GM21717 (cell line): ENCODE measurements at regions not wholly inside any gene's neighbourhood (a gene's known extent, or its start where the extent isn't known, plus 50 kb on each side); places are given as distances from the start of the nearest gene placed in this dataset.

ENCODE experiments used
- ATAC-seq: cut with Tn5 transposase; IDR thresholded peaks from one replicate; pipeline ENCODE4 v1.9.1; 2021; ENCODE audit warnings: mild to moderate bottlenecking, moderate library complexity; ENCODE audit not compliant: unreplicated experiment

DNA sequence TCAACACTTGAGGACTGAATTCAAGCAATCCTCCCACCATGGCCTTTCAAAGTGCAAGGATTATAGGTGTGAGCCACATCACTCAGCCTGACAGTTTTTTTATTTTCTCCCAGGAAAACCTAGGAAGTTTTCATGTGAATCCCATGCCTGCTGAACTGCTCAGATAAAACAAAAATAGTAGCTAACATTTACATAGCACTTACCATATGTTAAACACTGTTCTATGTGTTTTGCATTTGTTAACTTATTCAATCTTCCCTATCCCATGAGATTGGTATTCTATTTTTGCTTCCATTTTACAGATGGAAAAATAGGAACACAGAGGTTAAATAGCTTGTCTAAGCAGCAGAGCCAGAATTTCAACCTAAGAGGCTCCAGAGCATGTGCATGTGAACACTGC lies 157.4 kb upstream of the KCTD1 start:
- ATAC-seq, result no peak

DNA sequence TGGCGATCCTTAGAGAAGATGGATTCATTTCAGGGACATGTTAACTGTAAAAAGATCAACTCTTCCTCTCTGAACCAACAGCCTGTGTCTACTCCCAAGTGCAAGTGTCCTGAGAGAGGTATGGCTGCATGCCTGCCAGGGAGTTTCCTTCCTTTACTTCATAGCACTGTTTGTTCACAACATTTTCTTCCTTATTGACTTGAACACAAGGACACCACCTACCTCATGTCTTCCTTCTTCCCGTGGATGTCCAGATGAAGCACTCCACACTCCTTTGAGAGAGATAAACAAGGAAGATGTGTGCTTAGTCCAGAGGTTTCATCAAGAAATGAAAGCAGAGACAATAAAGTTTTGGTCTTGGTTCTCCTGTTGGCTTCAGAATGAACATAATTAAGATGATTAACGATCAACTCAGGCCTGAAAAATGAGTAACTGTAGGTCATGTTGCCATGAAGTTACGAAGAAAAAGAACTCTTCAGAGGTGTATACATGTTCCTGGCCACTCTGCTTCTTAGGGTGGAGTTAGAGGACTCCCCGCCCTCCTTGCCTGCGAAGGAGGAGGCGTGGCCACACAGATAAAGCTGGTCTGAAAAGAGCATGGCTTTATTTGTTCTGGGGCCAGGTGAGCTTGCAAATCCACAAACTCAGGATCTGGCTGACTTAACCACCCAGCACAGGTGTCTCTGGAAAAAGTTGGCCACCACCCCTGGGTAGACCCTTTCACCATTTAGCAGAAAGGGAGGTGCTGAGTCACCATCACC lies 155.0 kb upstream of the KCTD1 start:
- no peak for ATAC-seq

DNA sequence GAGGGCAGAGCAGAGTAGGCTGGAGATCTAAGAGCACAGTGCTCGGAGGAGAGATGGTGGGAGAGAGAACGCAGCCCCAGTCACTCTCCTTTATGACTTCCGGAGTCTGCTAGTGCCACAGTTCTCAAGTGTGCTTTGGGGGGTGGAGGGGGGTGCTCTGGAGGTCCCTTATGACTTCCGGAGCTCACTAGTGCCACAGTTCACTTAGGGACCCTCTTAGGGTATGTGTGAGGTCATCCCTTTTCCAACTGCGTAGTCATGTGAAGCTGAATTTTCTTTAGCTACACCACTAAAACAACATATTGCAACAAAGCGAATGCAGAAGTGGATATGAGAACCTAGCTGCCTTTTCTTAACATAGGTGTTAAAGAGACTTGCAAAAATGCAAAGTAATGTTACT lies 153.7 kb upstream of the KCTD1 start:
- ATAC-seq, result no peak

DNA sequence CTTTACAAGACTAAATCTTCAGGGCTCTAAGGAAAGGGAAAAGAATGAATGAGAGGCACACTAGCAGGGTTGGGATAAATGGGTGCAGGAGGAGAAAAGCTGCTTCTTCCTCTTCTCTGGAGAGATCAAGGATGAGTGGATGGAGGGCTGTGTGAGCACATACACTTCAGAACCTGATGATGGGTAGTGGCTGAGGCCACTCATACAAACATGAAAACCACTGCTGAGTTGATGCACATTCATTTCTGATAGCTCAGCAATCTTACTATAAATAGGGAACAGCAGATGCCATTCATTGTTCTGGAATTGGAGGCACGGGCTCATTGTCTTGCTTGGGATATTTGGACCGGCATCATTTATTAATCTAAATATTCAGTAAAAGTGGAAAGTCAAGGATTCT lies 152.4 kb upstream of the KCTD1 start:
- ATAC-seq, result no peak

DNA sequence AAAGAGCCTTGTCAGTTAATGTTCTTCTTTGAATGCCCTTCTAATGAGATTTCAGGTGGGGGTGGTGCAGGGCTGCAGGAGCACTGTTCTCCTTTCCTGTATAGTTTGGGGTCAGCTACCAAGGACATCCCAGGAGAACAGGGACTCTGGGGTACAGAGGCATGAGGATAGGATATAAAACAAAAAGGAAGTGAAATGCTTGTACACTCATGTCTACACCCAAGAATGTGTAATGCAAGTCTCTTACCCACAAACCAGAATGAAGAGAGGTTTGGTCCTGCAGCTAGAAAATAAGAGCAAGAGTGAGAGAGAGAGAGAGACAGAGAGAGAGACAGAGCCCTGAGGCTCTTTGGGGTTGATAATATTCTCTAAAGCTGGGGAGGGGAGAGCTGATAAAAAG lies 151.8 kb upstream of the KCTD1 start:
- no peak for ATAC-seq

DNA sequence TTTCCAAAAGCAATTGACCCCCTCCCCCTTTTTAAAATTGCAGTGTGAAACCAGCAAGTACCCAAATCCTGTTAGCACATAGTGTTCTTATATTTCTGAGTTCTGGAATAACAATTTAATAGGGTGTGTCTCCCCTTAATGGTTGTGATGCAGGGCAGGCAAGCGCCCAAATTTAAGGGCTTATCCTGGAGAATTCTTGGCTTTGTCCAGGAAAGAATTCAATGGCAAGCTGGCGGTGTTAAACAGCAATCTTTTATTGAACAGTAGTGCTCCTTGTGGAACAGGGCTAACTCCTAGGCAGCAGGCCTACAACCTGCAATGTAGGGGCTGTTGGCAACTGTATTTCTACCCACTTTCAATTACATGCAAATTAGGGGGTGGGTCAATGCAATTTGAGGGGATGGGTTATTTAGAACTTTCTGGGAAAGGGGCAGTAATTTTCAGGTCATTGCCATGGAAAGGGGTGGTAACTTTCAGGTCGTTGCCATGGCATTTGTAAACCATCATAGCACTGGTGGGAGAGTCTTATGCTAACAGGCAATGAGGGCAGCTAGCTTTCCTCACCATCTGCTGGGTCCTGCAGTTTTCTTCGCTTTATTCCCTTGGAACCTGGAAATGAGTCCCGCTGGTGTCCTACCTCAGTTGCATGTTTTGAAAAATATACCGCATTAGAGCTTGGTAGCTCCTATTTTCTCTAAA lies 149.0 kb upstream of the KCTD1 start:
- no peak for ATAC-seq

DNA sequence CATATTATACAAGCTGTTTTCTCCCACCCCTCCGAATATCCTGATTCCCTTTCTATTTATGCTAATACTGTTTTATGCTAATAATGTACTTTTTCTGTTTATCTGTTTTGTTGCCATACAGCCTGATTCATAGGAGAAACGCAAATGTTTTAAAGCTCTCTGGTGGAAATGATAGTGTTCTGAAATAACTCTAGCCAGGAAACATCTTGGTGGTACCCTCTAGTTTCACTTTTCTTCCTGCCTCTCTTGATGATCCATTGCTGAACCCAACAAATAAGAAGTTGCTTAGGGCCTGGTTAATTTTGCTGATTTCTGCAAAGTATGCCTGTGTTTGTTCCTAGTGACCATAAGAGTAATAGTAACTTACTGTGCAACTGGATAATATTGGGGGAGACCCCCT lies 148.4 kb upstream of the KCTD1 start:
- ATAC-seq, result no peak

DNA sequence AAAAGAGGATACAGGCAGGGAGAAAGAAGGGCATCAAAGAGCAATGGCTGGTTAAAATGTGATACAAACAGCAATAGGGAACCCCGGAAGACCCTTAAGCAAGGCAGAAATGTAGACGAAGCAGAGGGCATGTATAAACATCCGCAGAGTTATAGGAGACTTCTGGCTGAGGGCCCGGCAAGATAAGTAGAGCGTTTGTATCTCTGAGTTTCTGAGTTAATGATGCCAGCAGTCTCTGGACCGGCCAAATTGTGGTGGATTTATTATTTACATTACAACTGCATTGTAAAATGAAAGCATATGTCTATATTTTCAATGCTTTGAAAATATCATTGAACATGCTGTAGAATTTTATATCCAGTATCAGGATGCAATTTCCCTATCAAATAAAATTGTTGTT lies 148.0 kb upstream of the KCTD1 start:
- ATAC-seq, result no peak

DNA sequence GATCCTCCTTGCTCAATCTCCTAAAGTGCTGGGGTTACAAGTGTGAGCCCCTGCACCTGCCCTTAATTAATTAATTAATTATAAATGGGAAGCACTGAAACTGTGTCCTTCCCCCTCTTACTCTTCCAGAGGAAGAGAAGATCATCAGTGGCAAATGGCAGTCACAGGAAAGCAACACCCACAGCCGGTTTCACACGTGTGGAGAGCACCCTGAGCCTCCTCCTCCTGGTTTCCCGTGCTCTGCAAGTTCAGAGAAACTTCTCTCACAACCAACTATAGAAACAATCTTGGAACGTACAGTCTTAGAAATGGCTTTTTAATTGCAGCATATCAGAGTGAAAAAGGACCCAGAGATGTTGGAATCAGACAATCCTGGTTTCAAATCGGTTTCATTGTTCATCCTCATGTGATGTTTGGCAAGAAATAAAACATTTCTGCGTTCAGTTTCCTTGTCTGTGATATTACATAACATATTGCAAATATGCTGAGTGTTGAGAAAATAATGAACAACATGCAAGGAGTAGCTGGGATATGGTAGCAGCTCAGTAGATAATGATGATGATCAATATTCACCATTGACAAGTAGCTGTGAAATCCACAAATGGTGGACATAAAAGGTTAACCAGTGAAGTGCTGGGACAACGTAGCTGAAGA lies 141.0 kb upstream of the KCTD1 start:
- no peak for ATAC-seq

DNA sequence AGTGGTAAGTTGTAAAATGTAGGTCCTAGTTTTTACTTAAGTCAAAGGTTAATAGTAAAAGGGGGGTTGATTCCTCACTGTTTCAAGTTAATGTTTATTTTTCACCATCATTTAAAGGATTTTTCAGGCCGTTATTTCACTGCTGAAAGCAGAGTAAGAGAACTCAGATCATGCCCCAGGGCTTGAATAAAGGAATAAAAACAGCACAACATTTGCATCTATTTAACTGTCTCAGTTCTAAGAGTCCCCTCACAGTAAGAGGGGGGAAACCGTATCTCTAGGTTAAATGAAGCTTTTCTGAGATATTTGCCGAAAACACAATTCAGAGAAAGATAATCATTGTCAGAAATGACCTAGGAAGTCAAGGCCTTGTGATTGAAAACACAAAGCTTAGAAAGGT lies 138.2 kb upstream of the KCTD1 start:
- ATAC-seq, result no peak

DNA sequence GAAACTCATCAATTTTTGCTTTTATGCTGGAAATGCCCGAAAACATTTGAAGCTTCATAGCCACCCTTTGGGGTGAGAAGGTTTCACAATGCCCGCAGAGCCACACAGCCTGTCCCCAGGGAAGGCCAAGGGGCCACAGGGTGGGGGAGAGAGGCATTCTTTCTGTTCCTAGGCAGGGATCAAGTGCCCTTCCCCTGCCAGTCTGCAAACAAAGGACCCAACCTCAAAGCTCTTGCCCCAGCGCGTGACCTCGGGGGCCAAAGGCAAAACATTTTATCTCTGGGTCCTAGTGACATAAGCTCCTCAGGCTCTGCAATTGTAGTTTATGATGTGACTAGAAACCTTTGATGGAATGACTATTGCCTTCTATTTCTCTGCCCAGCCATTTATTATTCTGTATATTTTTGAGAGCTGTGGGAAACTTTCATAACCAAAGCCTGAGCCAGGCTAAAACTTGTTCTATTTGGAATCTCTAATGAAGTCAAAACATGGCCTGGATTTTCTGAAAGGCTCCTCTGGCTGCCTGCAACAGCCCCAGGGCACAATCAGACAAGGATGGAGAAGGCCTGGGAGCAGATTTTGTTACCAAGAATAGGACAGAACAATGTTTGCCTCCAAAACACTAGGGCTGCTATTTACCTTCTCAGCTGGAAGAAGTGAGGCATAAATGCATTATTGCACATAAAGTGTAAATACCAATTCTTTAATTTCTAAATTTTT lies 137.2 kb upstream of the KCTD1 start:
- ATAC-seq, result no peak

DNA sequence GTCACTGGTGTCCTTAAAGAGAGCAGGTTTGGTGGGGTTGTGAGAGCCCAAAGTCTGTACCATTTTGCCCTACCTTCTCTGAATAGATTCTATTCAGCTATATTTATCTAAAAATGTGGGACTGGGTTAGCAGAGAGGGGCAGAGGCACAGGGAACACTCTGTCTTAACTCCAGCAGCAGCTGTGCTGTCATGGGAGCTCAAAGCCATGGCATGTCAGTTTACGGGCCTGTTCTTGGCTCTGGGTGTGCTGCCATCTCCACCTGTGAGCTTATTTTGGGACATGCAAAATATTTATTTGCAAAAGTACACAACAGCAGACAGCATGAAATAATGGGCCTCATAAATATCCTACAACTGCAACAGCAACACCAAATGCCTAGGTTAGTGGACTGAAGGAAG lies 129.6 kb upstream of the KCTD1 start:
- ATAC-seq, result no peak

DNA sequence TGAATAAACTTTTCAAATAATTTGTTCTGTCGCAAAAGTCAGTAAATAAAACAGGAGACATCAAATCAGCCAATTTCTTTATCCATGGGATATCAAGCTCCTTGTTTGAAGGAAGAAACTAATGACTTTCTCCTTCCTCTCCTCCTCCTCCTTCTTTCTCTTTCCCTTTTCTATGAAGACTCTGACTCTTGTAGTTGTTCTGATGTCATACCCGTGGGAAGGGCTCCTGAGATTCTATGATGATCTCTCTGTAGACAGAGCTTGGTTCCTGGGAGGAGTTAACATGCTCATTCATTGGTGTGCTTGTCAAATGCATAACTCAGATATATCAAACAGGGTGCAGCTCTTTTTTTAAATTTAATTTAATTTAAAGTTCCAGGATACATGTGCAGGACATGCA lies 118.7 kb upstream of the KCTD1 start:
- no peak for ATAC-seq

DNA sequence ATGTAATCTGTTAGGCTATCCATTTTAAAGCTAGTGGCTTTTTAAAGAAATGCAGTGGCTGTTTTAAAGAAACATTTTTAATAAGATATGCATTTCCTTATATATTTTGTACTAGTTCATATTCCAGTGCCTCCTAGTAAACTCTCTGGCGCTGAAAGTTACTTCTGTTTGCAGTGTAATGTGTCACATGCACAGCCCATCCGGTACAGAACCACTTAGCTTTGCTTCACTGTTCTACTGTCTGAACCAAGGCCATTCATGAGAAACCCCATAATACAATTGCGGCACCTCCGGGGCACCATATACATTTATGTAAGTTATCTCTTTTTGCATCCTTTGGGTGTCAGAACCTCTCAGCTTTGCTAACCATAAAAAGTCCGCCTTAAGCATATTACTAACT lies 114.6 kb upstream of the KCTD1 start:
- ATAC-seq, result no peak

DNA sequence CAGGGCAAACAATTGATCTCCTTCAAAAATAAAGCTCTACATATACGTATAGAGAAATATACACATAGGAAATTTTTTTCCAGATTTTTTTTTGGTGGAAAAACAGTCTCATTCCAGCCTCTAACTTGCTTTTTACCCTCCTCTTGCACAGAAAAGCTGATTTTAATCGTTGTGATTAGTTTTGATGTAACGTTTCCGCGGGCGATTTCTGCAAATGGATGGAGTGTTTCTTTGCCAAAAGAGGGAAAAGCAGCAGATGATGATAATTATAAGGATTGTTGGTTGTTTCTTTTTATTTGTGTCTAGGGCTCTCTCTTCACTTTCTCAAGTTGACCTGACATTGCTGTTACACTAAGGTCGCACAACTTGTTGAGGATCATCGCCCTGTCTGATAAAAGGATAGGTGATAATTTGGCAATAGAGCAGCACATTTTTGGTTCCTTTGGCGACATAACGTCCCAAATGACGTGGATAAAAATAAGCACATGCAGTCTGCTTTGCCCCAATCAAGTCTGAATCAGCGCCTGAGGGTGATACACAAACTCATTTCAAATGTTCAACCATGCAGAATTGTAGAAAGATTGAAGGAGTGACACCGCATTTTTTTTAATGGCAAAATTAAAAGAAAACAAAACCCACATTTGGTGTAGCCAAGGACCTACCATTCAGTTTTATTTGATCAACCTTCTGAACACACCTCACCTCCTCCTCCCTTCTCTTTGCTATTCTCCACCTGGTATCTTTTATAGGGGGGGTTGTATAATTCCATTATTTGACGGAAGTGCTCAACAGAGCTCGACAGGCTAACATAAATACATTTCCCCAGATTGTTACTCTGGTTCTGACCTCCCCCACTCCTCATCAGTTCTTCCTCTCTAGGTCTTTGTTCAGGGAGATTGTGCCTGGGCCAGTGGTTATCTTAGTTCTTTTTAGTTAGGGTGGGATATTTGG lies 109.6 kb upstream of the KCTD1 start:
- no peak for ATAC-seq

DNA sequence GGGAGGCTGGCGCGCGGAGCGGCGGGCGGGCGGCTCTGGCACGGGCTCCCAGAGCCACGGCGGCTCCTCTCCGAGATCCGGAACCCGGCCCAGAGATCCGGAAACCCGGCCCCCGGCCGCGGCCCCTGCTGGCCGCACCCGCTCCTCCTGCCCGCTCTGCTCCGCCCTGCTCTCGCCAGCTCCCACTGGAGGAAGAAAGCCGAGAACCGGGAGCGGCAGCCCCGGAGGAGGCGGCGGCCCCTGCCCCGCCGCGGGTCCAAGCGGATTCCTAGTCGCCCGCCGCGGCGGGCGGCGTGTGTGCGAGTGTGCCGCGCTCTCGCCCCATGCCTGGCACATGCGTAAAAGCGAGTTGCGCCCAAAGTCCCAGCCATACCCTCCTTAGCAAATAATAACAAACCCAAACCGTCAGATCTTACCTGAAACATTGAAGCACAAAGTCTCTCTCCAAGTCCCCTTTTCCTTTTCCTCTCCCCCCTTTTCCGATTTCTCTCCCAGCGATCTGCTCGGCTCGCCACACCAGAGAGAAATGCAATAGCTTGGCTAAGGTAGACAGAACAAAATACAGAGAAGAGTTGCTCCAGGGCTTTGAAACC lies 108.7 kb upstream of the KCTD1 start:
- ATAC-seq, result peak; percentile 73

DNA sequence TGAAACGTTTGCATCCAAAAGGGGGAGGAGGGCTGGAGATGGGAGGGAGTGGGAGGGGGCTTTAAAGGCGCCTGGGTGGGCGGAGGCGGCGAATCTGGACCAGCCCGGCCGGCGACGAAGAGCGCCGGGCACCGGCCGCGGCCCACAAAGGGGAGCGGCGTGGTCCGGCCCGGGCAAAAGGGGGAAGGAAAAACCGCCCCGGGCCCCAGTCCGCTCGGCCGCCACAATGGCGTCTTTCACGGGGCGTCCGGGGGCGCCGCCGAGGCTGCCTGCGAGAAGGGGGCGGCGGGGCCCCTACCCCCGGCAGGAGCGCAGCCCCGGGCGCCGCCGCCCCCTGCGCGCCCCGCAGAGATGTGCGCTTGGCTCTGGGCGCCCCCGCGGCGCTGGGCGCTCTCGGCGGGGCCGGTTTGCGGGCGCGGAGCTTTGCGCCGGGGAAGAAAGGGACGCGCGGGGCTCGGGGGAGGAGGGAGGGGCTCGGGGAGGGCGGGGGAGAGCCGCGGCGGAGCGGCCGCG lies 108.1 kb upstream of the KCTD1 start:
- ATAC-seq, result peak; percentile 20

DNA sequence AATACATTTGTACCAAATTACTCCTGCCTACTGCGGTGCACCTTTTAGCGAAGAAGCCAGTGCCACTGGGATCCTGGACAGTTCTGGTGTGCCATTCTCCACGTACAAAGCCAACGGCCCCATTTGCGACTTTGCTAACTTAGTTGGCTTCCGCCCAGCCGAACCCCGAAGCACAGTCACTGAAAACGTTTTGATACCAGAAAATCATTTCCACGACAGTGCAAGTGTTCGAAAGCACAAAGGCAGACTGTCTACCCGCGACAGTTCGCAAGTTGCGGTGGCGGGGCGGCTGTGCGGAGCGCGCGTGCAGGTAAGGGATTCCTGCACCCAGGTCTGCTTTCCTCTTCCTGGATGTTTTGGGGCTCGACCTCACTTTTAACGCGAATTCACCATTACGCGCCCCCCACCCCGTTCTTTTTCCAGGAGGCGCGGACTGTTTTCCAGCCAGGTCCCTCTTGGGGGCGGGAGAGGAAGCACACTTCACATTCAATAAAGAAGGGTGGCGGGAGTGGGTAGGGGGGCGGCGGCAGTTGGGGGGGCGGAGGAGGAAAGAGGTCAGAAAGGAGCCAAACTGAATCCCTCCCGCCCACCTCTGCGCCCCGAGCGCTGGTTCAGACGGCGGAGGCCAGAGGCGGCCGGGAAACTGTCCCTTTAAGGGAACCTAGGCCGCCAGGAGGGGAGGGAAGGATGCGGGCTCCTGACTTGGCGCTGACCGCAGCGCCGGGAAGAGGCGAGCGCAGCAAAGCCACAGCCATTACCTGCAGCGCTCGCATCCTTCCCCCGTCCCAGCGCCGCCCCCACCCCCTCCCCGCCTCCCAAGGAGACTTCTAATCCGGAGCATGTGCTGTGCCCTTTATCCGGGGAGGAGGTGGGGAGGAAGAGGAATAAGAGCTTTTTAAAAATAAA lies 107.4 kb upstream of the KCTD1 start:
- ATAC-seq, result no peak
